Heart left ventricle (tissue), 16 donors: ENCODE measurements at regions not wholly inside any gene's neighbourhood (a gene's known extent, or its start where the extent isn't known, plus 50 kb on each side); places are given as distances from the start of the nearest gene placed in this dataset.

ENCODE experiments used
- ATAC-seq, 4 donors: fragments of 200-7000 bp; cut with Tn5 transposase; one replicate each; pipeline ENCODE4 v1.9.1; 2020 to 2022; ENCODE audit warnings: moderate library complexity in 4 of 4, mild to moderate bottlenecking in 3 of 4, moderate number of reproducible peaks in 1 of 4
- DNase-seq, 5 donors: peaks; one replicate each; pipeline ENCODE4 v3.0.0-alpha.2; 2020
- H3K27ac ChIP-seq, 12 donors: fragments of 200-600 bp; sonication (generic) in 4 of 12; one replicate each; pipeline versions ENCODE4 v1.5.0 to v1.8.0; 2016 to 2022; ENCODE audit warnings: mild to moderate bottlenecking in 2 of 12
- H3K27me3 ChIP-seq, 9 donors: fragments of 200-600 bp; sonication (generic) in 2 of 9; one replicate each; pipeline versions ENCODE4 v1.5.1 to v1.8.0; 2016 to 2022; ENCODE audit warnings: mild to moderate bottlenecking in 3 of 9
- H3K36me3 ChIP-seq, 9 donors: fragments of 200-600 bp; sonication (generic) in 2 of 9; one replicate each; pipeline versions ENCODE4 v1.5.0 to v1.8.0; 2018 to 2022; ENCODE audit warnings: mild to moderate bottlenecking in 2 of 9
- H3K4me1 ChIP-seq, 12 donors: fragments of 200-600 bp; sonication (generic) in 4 of 12; one replicate each; pipeline versions ENCODE4 v1.5.0 to v1.8.0; 2016 to 2022; ENCODE audit warnings: mild to moderate bottlenecking in 3 of 12
- H3K4me3 ChIP-seq, 12 donors: fragments of 200-600 bp; sonication (generic) in 4 of 12; one replicate each; pipeline versions ENCODE4 v1.5.0 to v1.8.0; 2017 to 2022; ENCODE audit warnings: mild to moderate bottlenecking in 9 of 12, moderate library complexity in 4 of 12
- H3K9me3 ChIP-seq, 12 donors: fragments of 200-600 bp; sonication (generic) in 4 of 12; one replicate each; pipeline versions ENCODE4 v1.5.0 to v1.8.0; 2016 to 2022; ENCODE audit warnings: mild to moderate bottlenecking in 1 of 12
- POLR2A ChIP-seq, 2 donors: fragments of 450-650 bp; IDR thresholded peaks; one replicate each; pipeline ENCODE4 v1.6.1; 2017; ENCODE audit warnings: antibody characterized with exemption in 2 of 2, mild to moderate bottlenecking in 2 of 2, moderate library complexity in 2 of 2
- WGBS, 4 donors: extraction: QIAGEN DNeasy Blood & Tissue Kit in 2 of 4; methylation state at CpG; one replicate each; pipeline versions ENCODE4 v1.1.5 to v1.1.7; 2013 to 2018; 5-methylcytosine and 5-hydroxymethylcytosine counted together
- intact Hi-C, 10 donors: fragments of 100-400 bp; cut with DNase I; formaldehyde crosslinking; loops; one replicate each; pipeline versions ENCODE4 v1.11.1 to v1.14.2; 2022
- TF ChIP-seq, protein P1 (sequence below), 12 donors: fragments of 200-600 bp; sonication (generic) in 4 of 12; IDR thresholded peaks; one replicate each; pipeline versions ENCODE4 v1.5.0 to v1.8.0; 2018 to 2022; ENCODE audit warnings: antibody characterized with exemption in 12 of 12, mild to moderate bottlenecking in 5 of 12
- donor health status: ischemic (EF 13 %, LVEDD 7.1; RV severe dilation, severe dysfunction).
- donor health status: healthy with polysubstance abuse.
- donor health status: DM: no; HTN: yes; CAD: no.
- donor health status: DM: no; HTN: no; CAD: no.
- donor health status: ischemic (EF 25% LVEDD 6.9; RV normal size, moderate dysfunction).
- donor health status: ischemic (EF 25% LVEDD 5.7; RV mildly dilated, moderate dysfunction).
- donor health status: healthy.
- donor health status: DM: yes; HTN: yes; CAD: no.
- donor health status: ischemic (EF 35%, LVEDD 5.7; RV mildly dilated, moderate dysfunction).
- donor health status: nonischemic (EF 11% LVEDD 7.7; RV severe dilation, severe dysfunction).
- donor health status: DM: yes; HTN: yes; CAD: no.
- donor health status: PGD.
- donor health status: ischemic (EF 29% LVEDD 5.4; RV normal size, mild dysfunction).
- donor health status: nonischemic (EF 23%, LVEDD 6.1; RV moderate dilation, normal function).

- Histone ChIP-seq H3K27me3 (no peaks in the 10 kb centered on the region), H3K27ac (no peak overlapping the region), H3K9me3 (peaks cover 0 to 24% (median 0%) of the 10 kb centered on the region in 12 donors), H3K36me3 (no peaks in the 10 kb centered on the region), H3K4me3 (no peak overlapping the region), H3K4me1 (no peaks in the 10 kb centered on the region)
- TF ChIP-seq POLR2A (IDR thresholded peaks at IDR 0.05): no peak
- TF ChIP-seq, protein P1, sequence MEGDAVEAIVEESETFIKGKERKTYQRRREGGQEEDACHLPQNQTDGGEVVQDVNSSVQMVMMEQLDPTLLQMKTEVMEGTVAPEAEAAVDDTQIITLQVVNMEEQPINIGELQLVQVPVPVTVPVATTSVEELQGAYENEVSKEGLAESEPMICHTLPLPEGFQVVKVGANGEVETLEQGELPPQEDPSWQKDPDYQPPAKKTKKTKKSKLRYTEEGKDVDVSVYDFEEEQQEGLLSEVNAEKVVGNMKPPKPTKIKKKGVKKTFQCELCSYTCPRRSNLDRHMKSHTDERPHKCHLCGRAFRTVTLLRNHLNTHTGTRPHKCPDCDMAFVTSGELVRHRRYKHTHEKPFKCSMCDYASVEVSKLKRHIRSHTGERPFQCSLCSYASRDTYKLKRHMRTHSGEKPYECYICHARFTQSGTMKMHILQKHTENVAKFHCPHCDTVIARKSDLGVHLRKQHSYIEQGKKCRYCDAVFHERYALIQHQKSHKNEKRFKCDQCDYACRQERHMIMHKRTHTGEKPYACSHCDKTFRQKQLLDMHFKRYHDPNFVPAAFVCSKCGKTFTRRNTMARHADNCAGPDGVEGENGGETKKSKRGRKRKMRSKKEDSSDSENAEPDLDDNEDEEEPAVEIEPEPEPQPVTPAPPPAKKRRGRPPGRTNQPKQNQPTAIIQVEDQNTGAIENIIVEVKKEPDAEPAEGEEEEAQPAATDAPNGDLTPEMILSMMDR (IDR thresholded peaks at IDR 0.05): no peak
- intact Hi-C loops: no loop called here
- DNase-seq: no peak
- WGBS, 4 donors: 73 to 80% (median 77%) methylated on average over 1 of the region's 1 CpG
- no peak for ATAC-seq
Measured at GRCh38 chr11:91536366-91536765, 688.3 kb upstream of the FAT3 start.

DNA sequence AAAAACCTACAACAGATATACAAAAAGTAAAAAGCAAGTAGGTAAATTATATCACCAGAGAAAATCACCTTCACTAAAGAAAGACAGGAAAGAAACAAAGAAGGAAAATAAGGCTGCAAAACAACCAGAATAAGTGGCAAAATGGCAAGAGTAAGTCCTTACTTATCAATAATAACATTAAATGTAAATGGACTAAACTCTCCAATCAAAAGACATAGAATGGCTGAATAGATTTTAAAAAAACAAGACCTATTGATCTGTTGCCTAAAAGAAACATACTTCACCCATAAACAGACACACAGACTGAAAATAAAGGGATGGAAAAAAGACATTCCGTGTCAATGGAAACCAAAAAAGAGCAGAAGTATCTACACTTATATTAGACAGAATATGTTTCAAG, 695.7 kb upstream of the FAT3 start:
- Histone ChIP-seq H3K4me3 (no peak overlapping the region), H3K9me3 (peaks cover 0 to 15% (median 0%) of the 10 kb centered on the region in 12 donors), H3K27ac (no peak overlapping the region), H3K36me3 (no peaks in the 10 kb centered on the region), H3K4me1 (no peaks in the 10 kb centered on the region), H3K27me3 (peaks cover 0 to 2% (median 0%) of the 10 kb centered on the region in 9 donors)
- intact Hi-C loops: no loop called here
- TF ChIP-seq, protein P1 (IDR thresholded peaks at IDR 0.05): no peak
- no peak for TF ChIP-seq POLR2A (IDR thresholded peaks at IDR 0.05)
- ATAC-seq (no peak), DNase-seq (no peak)
- WGBS, 4 donors: 87 to 95% (median 89%) methylated on average over 1 of the region's 1 CpG

DNA sequence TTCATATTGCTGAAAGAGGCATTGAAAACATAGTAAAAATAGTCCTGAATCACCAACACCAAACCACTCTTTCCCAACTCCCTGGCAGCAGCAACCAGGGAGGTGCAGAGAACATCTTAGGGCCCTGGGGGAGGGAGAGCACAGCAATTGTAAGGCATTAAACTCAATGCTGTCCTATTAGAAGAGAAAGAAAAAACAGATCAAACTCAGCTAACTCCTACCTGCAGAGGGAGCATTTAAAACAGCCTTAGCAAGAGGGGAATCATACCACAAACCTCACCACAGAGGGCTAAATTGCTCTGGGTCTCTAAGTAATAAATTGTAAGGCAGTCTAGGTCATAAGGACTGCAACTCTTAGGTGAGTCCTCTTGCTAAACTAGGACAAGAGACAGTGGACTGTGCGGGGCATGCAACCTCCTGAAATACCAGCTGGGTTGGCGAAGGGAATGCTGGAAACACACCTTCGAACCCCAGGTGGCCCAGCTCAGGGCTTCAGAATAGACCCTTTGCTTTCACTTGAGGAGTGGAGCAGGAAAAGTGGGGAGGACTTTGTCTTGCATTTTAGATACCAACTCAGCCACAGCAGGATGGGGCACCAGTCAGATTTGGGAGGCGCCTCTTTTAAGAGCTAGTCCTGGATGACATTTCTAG, 697.1 kb upstream of the FAT3 start:
- ATAC-seq (no peak), DNase-seq (no peak)
- no peak overlapping the region for H3K4me3 ChIP-seq
- intact Hi-C loops: no loop called here
- 68 to 87% (median 75%) methylated on average over 4 of the region's 4 CpGs for WGBS, 4 donors
- peaks cover 0 to 15% (median 0%) of the 10 kb centered on the region in 12 donors for H3K9me3 ChIP-seq
- TF ChIP-seq POLR2A (IDR thresholded peaks at IDR 0.05): no peak
- TF ChIP-seq, protein P1 (IDR thresholded peaks at IDR 0.05): no peak
- H3K27ac ChIP-seq: no peak overlapping the region
- H3K27me3 ChIP-seq: peaks cover 0 to 2% (median 0%) of the 10 kb centered on the region in 9 donors
- H3K4me1 ChIP-seq: no peaks in the 10 kb centered on the region
- no peaks in the 10 kb centered on the region for H3K36me3 ChIP-seq

GRCh38 chr11:91513734-91514133, 710.9 kb upstream of the FAT3 start:
- Histone ChIP-seq H3K4me1 (no peaks in the 10 kb centered on the region), H3K9me3 (peaks cover 0 to 9% (median 0%) of the 10 kb centered on the region in 12 donors), H3K27ac (no peak overlapping the region), H3K4me3 (no peak overlapping the region), H3K27me3 (no peaks in the 10 kb centered on the region), H3K36me3 (no peaks in the 10 kb centered on the region)
- no peak for ATAC-seq
- WGBS, 4 donors: 25 to 42% (median 34%) methylated on average over 4 of the region's 4 CpGs
- intact Hi-C loops: loop anchor here in 1 of 10 donors (10.0 kb wide), 1 partner anchor 61 kb away; no protein-coding TSS in a partner anchor
- TF ChIP-seq, protein P1 (IDR thresholded peaks at IDR 0.05): no peak
- no peak for TF ChIP-seq POLR2A (IDR thresholded peaks at IDR 0.05)
- no peak for DNase-seq
